Liver (tissue), 8 donors: ENCODE measurements at regions not wholly inside any gene's neighbourhood (a gene's known extent, or its start where the extent isn't known, plus 50 kb on each side); places are given as distances from the start of the nearest gene placed in this dataset.

ENCODE experiments used
- DNase-seq: peaks from one replicate; pipeline ENCODE4 v3.0.0-alpha.2; 2017; ENCODE audit warnings: low spot score
- H3K27ac ChIP-seq, 2 donors: one replicate each; pipeline ENCODE4 v1.7.0; 2013; ENCODE audit warnings: inconsistent platforms in 2 of 2, low read length in 2 of 2, control low read depth in 1 of 2, low read depth in 1 of 2, mild to moderate bottlenecking in 1 of 2
- H3K27me3 ChIP-seq, 4 donors: one replicate each; pipeline versions ENCODE4 v1.6.1 to v1.7.0; 2013; ENCODE audit warnings: low read length in 3 of 4, inconsistent platforms in 1 of 4, mild to moderate bottlenecking in 1 of 4, moderate library complexity in 1 of 4; ENCODE audit not compliant: control insufficient read depth in 4 of 4, insufficient read depth in 4 of 4
- H3K36me3 ChIP-seq, 4 donors: one replicate each; pipeline versions ENCODE4 v1.6.1 to v1.7.0; 2013; ENCODE audit warnings: low read length in 3 of 4, mild to moderate bottlenecking in 3 of 4, low read depth in 1 of 4, moderate library complexity in 1 of 4; ENCODE audit not compliant: control insufficient read depth in 4 of 4, insufficient read depth in 3 of 4
- H3K4me1 ChIP-seq, 4 donors: one replicate each; pipeline versions ENCODE4 v1.6.1 to v1.7.0; 2013; ENCODE audit warnings: low read length in 3 of 4, mild to moderate bottlenecking in 3 of 4, moderate library complexity in 1 of 4; ENCODE audit not compliant: control insufficient read depth in 4 of 4, insufficient read depth in 4 of 4
- H3K4me3 ChIP-seq, 3 donors: one replicate each; pipeline versions ENCODE4 v1.6.1 to v1.7.0; 2013; ENCODE audit warnings: low read length in 3 of 3, control low read depth in 1 of 3, low read depth in 1 of 3, mild to moderate bottlenecking in 1 of 3
- H3K9ac ChIP-seq, 2 donors: one replicate each; pipeline ENCODE4 v1.7.0; 2013; ENCODE audit warnings: low read length in 2 of 2, mild to moderate bottlenecking in 2 of 2, moderate library complexity in 2 of 2, control low read depth in 1 of 2, low read depth in 1 of 2
- H3K9me3 ChIP-seq, 4 donors: one replicate each; pipeline versions ENCODE4 v1.6.1 to v1.7.0; 2013; ENCODE audit warnings: low read length in 3 of 4; ENCODE audit not compliant: control insufficient read depth in 4 of 4
- ATF3 ChIP-seq: IDR thresholded peaks from 2 replicates; pipeline ENCODE4 v1.6.1; 2016; ENCODE audit warnings: antibody characterized with exemption
- CTCF ChIP-seq: fragments of 150-350 bp; IDR thresholded peaks from 2 replicates; pipeline ENCODE4 v1.5.1; 2017; ENCODE audit warnings: improper control_type of control experiment, low read depth, low read length; ENCODE audit not compliant: missing input control
- EGR1 ChIP-seq, 2 donors: IDR thresholded peaks; 2 replicates each; pipeline ENCODE4 v1.6.1; 2016 to 2018; ENCODE audit warnings: antibody characterized with exemption in 2 of 2, low read depth in 2 of 2
- FOXA1 ChIP-seq: IDR thresholded peaks from 2 replicates; pipeline ENCODE4 v1.6.1; 2016; ENCODE audit warnings: antibody characterized with exemption
- FOXA2 ChIP-seq: IDR thresholded peaks from 2 replicates; pipeline ENCODE4 v1.6.1; 2016; ENCODE audit warnings: antibody characterized with exemption
- GABPA ChIP-seq, 2 donors: IDR thresholded peaks in 1 of 2; conservative IDR thresholded peaks in 1 of 2; 2 replicates each; pipeline ENCODE4 v1.6.1; 2016; ENCODE audit warnings: antibody characterized with exemption in 2 of 2, mild to moderate bottlenecking in 1 of 2, moderate library complexity in 1 of 2
- HNF4A ChIP-seq, 2 donors: conservative IDR thresholded peaks; 2 replicates each; pipeline ENCODE4 v1.6.1; 2016; ENCODE audit warnings: antibody characterized with exemption in 2 of 2, mild to moderate bottlenecking in 2 of 2
- HNF4G ChIP-seq: IDR thresholded peaks from 2 replicates; pipeline ENCODE4 v1.6.1; 2016; ENCODE audit warnings: antibody characterized with exemption
- JUND ChIP-seq, 2 donors: IDR thresholded peaks; 2 replicates each; pipeline ENCODE4 v1.6.1; 2016; ENCODE audit warnings: antibody characterized with exemption in 2 of 2
- MAX ChIP-seq: IDR thresholded peaks from 2 replicates; pipeline ENCODE4 v1.6.1; 2016; ENCODE audit warnings: antibody characterized with exemption
- NR2F2 ChIP-seq: IDR thresholded peaks from 2 replicates; pipeline ENCODE4 v1.6.1; 2016; ENCODE audit warnings: antibody characterized with exemption
- RAD21 ChIP-seq, 2 donors: IDR thresholded peaks; 2 replicates each; pipeline ENCODE4 v1.6.1; 2016; ENCODE audit warnings: antibody characterized with exemption in 2 of 2, mild to moderate bottlenecking in 2 of 2
- REST ChIP-seq: IDR thresholded peaks from 2 replicates; pipeline ENCODE4 v1.6.1; 2016; ENCODE audit warnings: antibody characterized with exemption, mild to moderate bottlenecking
- RXRA ChIP-seq, 2 donors: IDR thresholded peaks; 2 replicates each; pipeline ENCODE4 v1.6.1; 2017 to 2018; ENCODE audit warnings: antibody characterized with exemption in 2 of 2, mild to moderate bottlenecking in 1 of 2
- SP1 ChIP-seq: IDR thresholded peaks from 2 replicates; pipeline ENCODE4 v1.6.1; 2018; ENCODE audit warnings: antibody characterized with exemption, mild to moderate bottlenecking
- TAF1 ChIP-seq: conservative IDR thresholded peaks from 2 replicates; pipeline ENCODE4 v1.6.1; 2016; ENCODE audit warnings: antibody characterized with exemption, mild to moderate bottlenecking
- YY1 ChIP-seq: IDR thresholded peaks from 2 replicates; pipeline ENCODE4 v1.6.1; 2016; ENCODE audit warnings: antibody characterized with exemption, mild to moderate bottlenecking
- ZBTB33 ChIP-seq: IDR thresholded peaks from 2 replicates; pipeline ENCODE4 v1.6.1; 2016; ENCODE audit warnings: antibody characterized with exemption
- WGBS: extraction: QIAGEN DNeasy Blood & Tissue Kit; methylation state at CpG from one replicate; pipeline ENCODE4 v1.1.7; 2013; 5-methylcytosine and 5-hydroxymethylcytosine counted together
- donor health status: healthy.
- donor health status: healthy.
- donor health status: healthy.
- donor health status: healthy.
- donor health status: healthy.

GRCh38 chr13:107332188-107332587 is 764.3 kb upstream of the ARGLU1 start:
- no peaks in the 10 kb centered on the region for H3K9me3 ChIP-seq
- H3K9ac ChIP-seq: no peak overlapping the region
- no peak overlapping the region for H3K4me3 ChIP-seq
- no peaks in the 10 kb centered on the region for H3K36me3 ChIP-seq
- no peak for TF ChIP-seq MAX
- no peak for TF ChIP-seq REST
- WGBS: 69% methylated on average over 4 of the region's 4 CpGs
- no peaks in the 10 kb centered on the region for H3K4me1 ChIP-seq
- DNase-seq: no peak
- no peaks in the 10 kb centered on the region for H3K27me3 ChIP-seq
- H3K27ac ChIP-seq: no peak overlapping the region

- 76% methylated on average over 5 of the region's 5 CpGs for WGBS
- H3K27ac ChIP-seq: no peak overlapping the region
- no peak overlapping the region for H3K9ac ChIP-seq
- H3K9me3 ChIP-seq: no peaks in the 10 kb centered on the region
- H3K4me3 ChIP-seq: no peak overlapping the region
- H3K4me1 ChIP-seq: no peaks in the 10 kb centered on the region
- no peak for DNase-seq
- H3K27me3 ChIP-seq: no peaks in the 10 kb centered on the region
- no peak for TF ChIP-seq REST
- TF ChIP-seq EGR1 (IDR thresholded peaks at IDR 0.05; ENCODE audit: low read depth in 2 of 2): no peak
- TF ChIP-seq FOXA1: no peak
- no peak for TF ChIP-seq TAF1
- no peak for TF ChIP-seq CTCF
- TF ChIP-seq SP1: no peak
- no peak for TF ChIP-seq YY1
- TF ChIP-seq FOXA2: no peak
- no peak for TF ChIP-seq JUND (IDR thresholded peaks at IDR 0.05)
- no peak for TF ChIP-seq RXRA (IDR thresholded peaks at IDR 0.05)
- TF ChIP-seq HNF4G: no peak
- no peak for TF ChIP-seq ZBTB33
- TF ChIP-seq ATF3: no peak
- TF ChIP-seq RAD21 (IDR thresholded peaks at IDR 0.05): no peak
- no peak for TF ChIP-seq HNF4A (conservative IDR thresholded peaks at IDR 0.05)
- TF ChIP-seq MAX: no peak
- no peak for TF ChIP-seq NR2F2
- no peak for TF ChIP-seq GABPA (IDR thresholded peaks at IDR 0.05 in 1 of 2, conservative IDR thresholded peaks at IDR 0.05 in 1 of 2)
- H3K36me3 ChIP-seq: no peaks in the 10 kb centered on the region
Observed at GRCh38 chr13:107331359-107331758, 763.4 kb upstream of the ARGLU1 start.
